ENCODE measurements at regions not wholly inside any gene's neighbourhood (a gene's known extent, or its start where the extent isn't known, plus 50 kb on each side); places are given as distances from the start of the nearest gene placed in this dataset.
"Not testable (repeated sequence)": the region's sequence is repeated elsewhere in the genome, so short reads cannot be mapped to it uniquely, and the experiment has no call there.

- no peak overlapping the region for H3K4me3 ChIP-seq (ENCODE audit: low read length)
- DNase-seq (ENCODE audit: low read depth, low spot score), result no peak
Observed at GRCh38 chr3:107221856-107222255, 155.4 kb upstream of the CCDC54 start.

- no peak for DNase-seq (ENCODE audit: low read depth, low spot score)
- no peak overlapping the region for H3K4me3 ChIP-seq (ENCODE audit: low read length)
Observed at GRCh38 chr3:107222907-107223306, 154.3 kb upstream of the CCDC54 start.

- no peak overlapping the region for H3K4me3 ChIP-seq (ENCODE audit: low read length)
- DNase-seq (ENCODE audit: low read depth, low spot score), result no peak
Observed at GRCh38 chr3:107224026-107224596, 153.1 kb upstream of the CCDC54 start.

- no peak overlapping the region for H3K4me3 ChIP-seq (ENCODE audit: low read length)
- DNase-seq (ENCODE audit: low read depth, low spot score), result no peak
Observed at GRCh38 chr3:107227091-107227490, 150.1 kb upstream of the CCDC54 start.

- H3K4me3 ChIP-seq (ENCODE audit: low read length); DNase-seq (ENCODE audit: low read depth, low spot score): not testable (repeated sequence)
Observed at GRCh38 chr3:107233877-107234276, 143.4 kb upstream of the CCDC54 start.

GRCh38 chr3:107235193-107235927 is 141.9 kb upstream of the CCDC54 start:
- DNase-seq (ENCODE audit: low read depth, low spot score), result no peak
- H3K4me3 ChIP-seq (ENCODE audit: low read length), result no peak overlapping the region

GRCh38 chr3:107235928-107236315 is 141.3 kb upstream of the CCDC54 start:
- no peak overlapping the region for H3K4me3 ChIP-seq (ENCODE audit: low read length)
- peak; percentile 74 for DNase-seq (ENCODE audit: low read depth, low spot score)

GRCh38 chr3:107236655-107237337 is 140.4 kb upstream of the CCDC54 start:
- H3K4me3 ChIP-seq (ENCODE audit: low read length), result no peak overlapping the region
- DNase-seq (ENCODE audit: low read depth, low spot score), result no peak

- H3K4me3 ChIP-seq (ENCODE audit: low read length), result no peak overlapping the region
- no peak for DNase-seq (ENCODE audit: low read depth, low spot score)
Observed at GRCh38 chr3:107238787-107239186, 138.5 kb upstream of the CCDC54 start.

- H3K4me3 ChIP-seq (ENCODE audit: low read length), result peak overlapping the region; percentile 97
- DNase-seq (ENCODE audit: low read depth, low spot score), result no peak
Observed at GRCh38 chr3:107239703-107240102, 137.5 kb upstream of the CCDC54 start.

GRCh38 chr3:107240183-107241091 is 136.8 kb upstream of the CCDC54 start:
- H3K4me3 ChIP-seq (ENCODE audit: low read length), result peak overlapping the region; percentile 97
- DNase-seq (ENCODE audit: low read depth, low spot score), result peak; percentile 69

- H3K4me3 ChIP-seq (ENCODE audit: low read length), result peak overlapping the region; percentile 97
- DNase-seq (ENCODE audit: low read depth, low spot score), result no peak
Observed at GRCh38 chr3:107241217-107241616, 136.0 kb upstream of the CCDC54 start.

GRCh38 chr3:107242579-107242978 is 134.7 kb upstream of the CCDC54 start:
- DNase-seq (ENCODE audit: low read depth, low spot score), result no peak
- no peak overlapping the region for H3K4me3 ChIP-seq (ENCODE audit: low read length)

GRCh38 chr3:107247116-107247515 is 130.1 kb upstream of the CCDC54 start:
- no peak for DNase-seq (ENCODE audit: low read depth, low spot score)
- no peak overlapping the region for H3K4me3 ChIP-seq (ENCODE audit: low read length)

GRCh38 chr3:107249132-107249531 is 128.1 kb upstream of the CCDC54 start:
- no peak for DNase-seq (ENCODE audit: low read depth, low spot score)
- no peak overlapping the region for H3K4me3 ChIP-seq (ENCODE audit: low read length)

- no peak for DNase-seq (ENCODE audit: low read depth, low spot score)
- H3K4me3 ChIP-seq (ENCODE audit: low read length), result no peak overlapping the region
Observed at GRCh38 chr3:107250221-107250620, 127.0 kb upstream of the CCDC54 start.

GRCh38 chr3:107251819-107252218 is 125.4 kb upstream of the CCDC54 start:
- DNase-seq (ENCODE audit: low read depth, low spot score), result no peak
- no peak overlapping the region for H3K4me3 ChIP-seq (ENCODE audit: low read length)

GRCh38 chr3:107256963-107257362 is 120.3 kb upstream of the CCDC54 start:
- no peak for DNase-seq (ENCODE audit: low read depth, low spot score)
- H3K4me3 ChIP-seq (ENCODE audit: low read length), result no peak overlapping the region

- no peak for DNase-seq (ENCODE audit: low read depth, low spot score)
- H3K4me3 ChIP-seq (ENCODE audit: low read length), result no peak overlapping the region
Observed at GRCh38 chr3:107258300-107258699, 118.9 kb upstream of the CCDC54 start.
